DND-41 (cell line): ENCODE measurements at regions not wholly inside any gene's neighbourhood (a gene's known extent, or its start where the extent isn't known, plus 50 kb on each side); places are given as distances from the start of the nearest gene placed in this dataset.

Experiments used
- ATAC-seq: fragments of 200-7000 bp; cut with Tn5 transposase; 3 replicates; pipeline ENCODE4 v1.9.1; 2021; ENCODE audit warnings: low read depth; ENCODE audit not compliant: insufficient read depth
- DNase-seq: peaks from one replicate; pipeline ENCODE4 v3.0.0-alpha.2; 2020
- H2AFZ ChIP-seq: 2 replicates; pipeline ENCODE4 v1.6.0; 2012; ENCODE audit warnings: low read depth, low read length
- H3K27ac ChIP-seq: 2 replicates; pipeline ENCODE4 v1.5.1; 2012; ENCODE audit warnings: low read length, inconsistent platforms
- H3K27me3 ChIP-seq: fragments of 200-600 bp; sonication (generic); 2 replicates; pipeline ENCODE4 v1.6.0; 2012; ENCODE audit warnings: low read length, mild to moderate bottlenecking, inconsistent platforms; ENCODE audit not compliant: insufficient read depth, poor library complexity
- H3K36me3 ChIP-seq: 2 replicates; pipeline ENCODE4 v1.5.1; 2012; ENCODE audit warnings: low read length, inconsistent platforms; ENCODE audit not compliant: insufficient read depth
- H3K4me1 ChIP-seq: 2 replicates; pipeline ENCODE4 v1.5.1; 2012; ENCODE audit warnings: mild to moderate bottlenecking, low read length; ENCODE audit not compliant: insufficient read depth
- H3K4me2 ChIP-seq: 2 replicates; pipeline ENCODE4 v1.6.0; 2012; ENCODE audit warnings: mild to moderate bottlenecking, moderate library complexity, low read length, inconsistent platforms; ENCODE audit not compliant: insufficient read depth
- H3K4me3 ChIP-seq, 2 experiments: fragments of 200-600 bp in 1 of 2; shearing (Covaris generic) in 1 of 2; 2 replicates each; pipeline ENCODE4 v1.5.1; 2012 to 2016; ENCODE audit warnings: inconsistent platforms in 2 of 2, low read length in 2 of 2, mild to moderate bottlenecking in 2 of 2, low read depth in 1 of 2, moderate library complexity in 1 of 2
- H3K79me2 ChIP-seq: 2 replicates; pipeline ENCODE4 v1.6.0; 2012; ENCODE audit warnings: low read length, inconsistent platforms; ENCODE audit not compliant: insufficient read depth
- H3K9ac ChIP-seq: 2 replicates; pipeline ENCODE4 v1.6.0; 2012; ENCODE audit warnings: low read depth, mild to moderate bottlenecking, inconsistent platforms, low read length, moderate library complexity
- H3K9me3 ChIP-seq: 2 replicates; pipeline ENCODE4 v1.5.1; 2012; ENCODE audit warnings: low read length, moderate library complexity, mild to moderate bottlenecking, inconsistent platforms; ENCODE audit not compliant: insufficient read depth, severe bottlenecking
- H4K20me1 ChIP-seq: 2 replicates; pipeline ENCODE4 v1.6.0; 2012; ENCODE audit warnings: low read length; ENCODE audit not compliant: insufficient read depth
- CTCF ChIP-seq: IDR thresholded peaks from 2 replicates; pipeline ENCODE4 v1.5.1; 2012; ENCODE audit warnings: borderline replicate concordance, low read length, moderate library complexity, mild to moderate bottlenecking; ENCODE audit not compliant: poor library complexity, severe bottlenecking; ENCODE audit errors: extremely low read depth
- EZH2 ChIP-seq: IDR thresholded peaks from 3 replicates; pipeline ENCODE4 v1.6.1; 2012; ENCODE audit warnings: borderline replicate concordance, low read depth, mild to moderate bottlenecking, moderate library complexity, low read length, inconsistent platforms; ENCODE audit not compliant: severe bottlenecking

- Histone ChIP-seq H3K27me3 (no peaks in the 10 kb centered on the region), H3K4me1 (no peaks in the 10 kb centered on the region), H4K20me1 (no peaks in the 10 kb centered on the region), H3K4me3 (no peak overlapping the region), H2AFZ (no peak overlapping the region), H3K79me2 (no peaks in the 10 kb centered on the region), H3K36me3 (no peaks in the 10 kb centered on the region), H3K27ac (no peak overlapping the region), H3K9me3 (peaks cover 7% of the 10 kb centered on the region), H3K9ac (no peak overlapping the region), H3K4me2 (no peak overlapping the region)
- no peak for DNase-seq
- TF ChIP-seq CTCF: no peak
- TF ChIP-seq EZH2: no peak
- no peak for ATAC-seq
Observed at GRCh38 chr16:72443809-72444208, 271.9 kb upstream of the PMFBP1 start.

- Histone ChIP-seq H3K4me3 (no peak overlapping the region), H4K20me1 (no peaks in the 10 kb centered on the region), H3K4me2 (no peak overlapping the region), H3K9me3 (peaks cover 7% of the 10 kb centered on the region), H3K27ac (no peak overlapping the region), H3K4me1 (no peaks in the 10 kb centered on the region), H3K36me3 (no peaks in the 10 kb centered on the region), H2AFZ (no peak overlapping the region), H3K79me2 (no peaks in the 10 kb centered on the region), H3K9ac (no peak overlapping the region), H3K27me3 (no peaks in the 10 kb centered on the region)
- ATAC-seq: no peak
- no peak for TF ChIP-seq EZH2
- TF ChIP-seq CTCF: no peak
- no peak for DNase-seq
Observed at GRCh38 chr16:72442385-72443158, 270.6 kb upstream of the PMFBP1 start.

GRCh38 chr16:72437891-72438290 is 265.9 kb upstream of the PMFBP1 start:
- H3K27ac ChIP-seq: no peak overlapping the region
- H3K9me3 ChIP-seq: peaks cover 35% of the 10 kb centered on the region
- no peaks in the 10 kb centered on the region for H3K79me2 ChIP-seq
- no peak for TF ChIP-seq EZH2
- TF ChIP-seq CTCF: no peak
- H3K4me1 ChIP-seq: no peaks in the 10 kb centered on the region
- no peaks in the 10 kb centered on the region for H4K20me1 ChIP-seq
- H3K27me3 ChIP-seq: no peaks in the 10 kb centered on the region
- no peak overlapping the region for H3K4me2 ChIP-seq
- H2AFZ ChIP-seq: no peak overlapping the region
- H3K36me3 ChIP-seq: no peaks in the 10 kb centered on the region
- H3K4me3 ChIP-seq: no peak overlapping the region
- ATAC-seq: no peak
- no peak for DNase-seq
- no peak overlapping the region for H3K9ac ChIP-seq

- TF ChIP-seq CTCF (no peak), EZH2 (no peak)
- H3K9ac ChIP-seq: no peak overlapping the region
- H3K9me3 ChIP-seq: peaks cover 28% of the 10 kb centered on the region
- ATAC-seq: no peak
- H3K4me1 ChIP-seq: no peaks in the 10 kb centered on the region
- DNase-seq: no peak
- no peaks in the 10 kb centered on the region for H3K27me3 ChIP-seq
- no peak overlapping the region for H3K4me2 ChIP-seq
- no peak overlapping the region for H3K4me3 ChIP-seq
- no peak overlapping the region for H2AFZ ChIP-seq
- no peaks in the 10 kb centered on the region for H3K79me2 ChIP-seq
- H3K36me3 ChIP-seq: no peaks in the 10 kb centered on the region
- no peak overlapping the region for H3K27ac ChIP-seq
- H4K20me1 ChIP-seq: no peaks in the 10 kb centered on the region
Observed at GRCh38 chr16:72434159-72434558, 262.2 kb upstream of the PMFBP1 start.
